Activated CD4-positive, alpha-beta memory T cell treated with anti-CD3 and anti-CD28 coated beads for 36 hours (primary cell): ENCODE measurements at regions not wholly inside any gene's neighbourhood (a gene's known extent, or its start where the extent isn't known, plus 50 kb on each side); places are given as distances from the start of the nearest gene placed in this dataset.

Experiments used
- CTCF ChIA-PET: fragments of 350-600 bp; sonication (Branson Sonifier 250); formaldehyde crosslinking; loops from one replicate; lab custom pipeline; 2021; ENCODE audit warnings: antibody characterized with exemption, inconsistent platforms; lab: Charles Lee
- POLR2A ChIA-PET: fragments of 350-600 bp; sonication (Branson Sonifier 250); formaldehyde crosslinking; loops from one replicate; lab custom pipeline; 2021; ENCODE audit warnings: antibody characterized with exemption; lab: Charles Lee
- DNase-seq: peaks from one replicate; pipeline ENCODE4 v3.0.0-alpha.2; 2020
- H3K27ac Mint-ChIP-seq: one replicate; pipeline ENCODE4 v1.8.0; 2021; ENCODE audit warnings: mixed read lengths
- H3K27me3 Mint-ChIP-seq: one replicate; pipeline ENCODE4 v1.8.0; 2021; ENCODE audit warnings: mixed read lengths
- H3K36me3 Mint-ChIP-seq: one replicate; pipeline ENCODE4 v1.8.0; 2021; ENCODE audit warnings: mixed read lengths
- H3K4me1 Mint-ChIP-seq: one replicate; pipeline ENCODE4 v1.8.0; 2021; ENCODE audit warnings: low read depth, mixed read lengths
- H3K4me3 Mint-ChIP-seq: one replicate; pipeline ENCODE4 v1.8.0; 2021; ENCODE audit warnings: mild to moderate bottlenecking, mixed read lengths
- H3K9me3 Mint-ChIP-seq: one replicate; pipeline ENCODE4 v1.8.0; 2021; ENCODE audit warnings: mixed read lengths
- intact Hi-C: fragments of 100-400 bp; cut with micrococcal nuclease; formaldehyde crosslinking; loops from one replicate; pipeline ENCODE4 v1.15.1; 2023

DNA sequence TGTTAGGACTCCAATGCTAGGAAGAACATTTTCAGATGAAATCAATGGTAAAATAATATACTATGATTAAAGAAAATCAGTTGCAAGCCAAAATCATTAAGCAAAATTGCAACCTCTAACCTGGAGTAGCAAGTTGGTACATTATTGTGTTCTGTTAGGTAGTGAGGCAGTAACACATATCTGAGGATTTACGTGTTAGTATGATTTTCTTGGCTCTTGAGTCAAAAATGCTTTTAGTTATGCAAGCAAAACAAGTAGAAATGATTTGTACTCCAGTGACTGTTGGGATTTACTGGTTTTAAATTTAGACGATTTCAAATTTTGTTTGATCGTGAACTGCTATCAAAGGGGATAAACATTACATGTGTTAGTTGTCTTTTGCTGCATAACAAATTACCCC, 293.0 kb upstream of the BTBD3 start:
- ChIA-PET CTCF (no interaction called here), POLR2A (no interaction called here)
- Mint-ChIP-seq H3K4me1 (no peaks in the 10 kb centered on the region), H3K27ac (no peak overlapping the region), H3K4me3 (no peak overlapping the region), H3K36me3 (no peaks in the 10 kb centered on the region), H3K9me3 (peaks cover 5% of the 10 kb centered on the region), H3K27me3 (no peaks in the 10 kb centered on the region)
- intact Hi-C loops, result no loop called here
- DNase-seq, result no peak

DNA sequence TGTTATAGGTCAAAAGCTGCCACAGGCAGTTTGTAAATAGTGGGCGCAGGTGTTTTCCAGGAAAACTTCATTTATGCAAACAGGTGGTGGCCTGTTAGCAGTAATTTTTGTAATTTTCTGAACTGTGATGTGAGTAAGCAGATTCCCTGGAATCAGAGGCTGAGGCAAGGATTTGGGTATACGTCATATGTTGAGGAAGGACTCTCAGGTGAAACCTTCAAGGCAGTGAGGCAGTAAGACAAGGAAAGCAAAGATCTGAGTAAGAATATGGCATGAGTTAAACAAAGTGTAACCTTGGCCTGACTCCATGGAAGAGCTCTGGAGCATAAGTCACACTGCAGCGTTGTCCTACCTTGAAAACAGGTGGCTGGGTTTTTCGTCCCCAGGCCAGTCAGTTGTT, 291.1 kb upstream of the BTBD3 start:
- POLR2A ChIA-PET, result no interaction called here
- Mint-ChIP-seq H3K4me1 (no peaks in the 10 kb centered on the region), H3K36me3 (no peaks in the 10 kb centered on the region), H3K9me3 (peaks cover 7% of the 10 kb centered on the region), H3K27ac (no peak overlapping the region), H3K4me3 (no peak overlapping the region), H3K27me3 (no peaks in the 10 kb centered on the region)
- intact Hi-C loops, result no loop called here
- DNase-seq, result no peak
- CTCF ChIA-PET, result interaction anchor here (0.5 kb wide), 1 partner anchor 50 kb away, joined by 3 read pairs; no protein-coding TSS in a partner anchor

DNA sequence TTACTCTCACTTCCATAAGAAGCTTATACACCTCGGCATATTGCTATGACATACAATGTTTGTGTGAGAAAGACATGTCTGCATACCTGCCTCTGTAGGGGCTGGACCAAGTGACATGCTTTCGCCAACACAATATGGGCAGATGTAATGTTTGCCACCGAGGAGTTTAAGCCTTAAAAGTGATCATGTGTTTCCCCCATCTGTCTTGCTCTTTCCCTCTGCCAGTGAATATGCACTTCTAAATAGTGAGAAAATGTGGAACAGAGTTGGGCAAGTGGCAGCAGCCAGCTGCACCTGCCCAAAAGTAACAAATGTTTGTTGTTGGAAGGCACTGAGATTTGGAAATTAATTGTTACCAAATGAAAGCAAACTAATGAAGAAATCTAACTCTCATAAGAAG, 274.8 kb upstream of the BTBD3 start:
- CTCF ChIA-PET, result no interaction called here
- DNase-seq, result no peak
- Mint-ChIP-seq H3K4me3 (no peak overlapping the region), H3K27me3 (no peaks in the 10 kb centered on the region), H3K27ac (no peak overlapping the region), H3K4me1 (no peaks in the 10 kb centered on the region), H3K9me3 (peaks cover 17% of the 10 kb centered on the region), H3K36me3 (no peaks in the 10 kb centered on the region)
- intact Hi-C loops, result no loop called here
- POLR2A ChIA-PET, result no interaction called here

DNA sequence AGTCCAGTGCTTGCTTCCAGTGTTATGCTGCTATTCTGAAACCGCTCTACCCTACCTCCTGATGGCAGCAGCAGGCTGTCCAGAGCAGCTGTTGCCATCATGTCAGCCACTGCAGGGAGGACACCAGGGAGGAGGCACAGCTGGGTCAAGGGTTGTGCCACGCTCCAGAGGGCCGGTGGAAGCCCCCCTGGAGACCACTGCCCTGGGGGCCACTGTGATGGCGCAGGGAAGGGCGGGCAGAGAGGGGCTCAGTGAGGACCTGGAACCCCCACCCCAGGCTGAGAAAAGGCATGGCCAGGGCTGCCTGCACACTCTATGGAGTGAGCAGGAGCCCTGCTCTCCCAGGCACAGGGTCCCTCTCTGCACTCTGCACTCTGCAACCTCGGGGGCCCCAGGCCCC, 271.3 kb upstream of the BTBD3 start:
- CTCF ChIA-PET, result interaction anchor here (0.5 kb wide), 1 partner anchor 221 kb away, joined by 3 read pairs; no protein-coding TSS in a partner anchor
- POLR2A ChIA-PET, result no interaction called here
- intact Hi-C loops, result no loop called here
- no peaks in the 10 kb centered on the region for H3K4me1 Mint-ChIP-seq
- no peaks in the 10 kb centered on the region for H3K36me3 Mint-ChIP-seq
- H3K4me3 Mint-ChIP-seq, result no peak overlapping the region
- no peaks in the 10 kb centered on the region for H3K27me3 Mint-ChIP-seq
- no peak overlapping the region for H3K27ac Mint-ChIP-seq
- DNase-seq, result no peak
- peaks cover 12% of the 10 kb centered on the region for H3K9me3 Mint-ChIP-seq

DNA sequence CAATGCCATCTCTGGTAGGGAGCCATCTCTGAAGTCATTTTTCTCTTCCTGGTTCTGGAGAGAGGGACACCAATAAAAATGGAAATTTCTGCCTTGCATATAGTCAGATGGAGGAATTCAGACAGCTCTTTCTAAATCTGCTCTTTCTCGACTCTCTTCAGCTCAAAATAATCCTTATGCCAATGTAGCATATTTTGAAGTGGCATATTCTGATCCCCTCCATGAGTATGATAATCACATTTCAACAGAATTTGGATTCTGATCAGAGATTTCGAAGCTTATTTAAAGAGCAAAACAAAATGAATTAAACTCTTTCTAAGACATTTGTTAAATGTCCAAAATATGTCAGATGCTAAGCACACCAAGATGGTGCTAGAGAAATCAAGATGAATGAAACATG, 267.1 kb upstream of the BTBD3 start:
- CTCF ChIA-PET, result no interaction called here
- intact Hi-C loops, result no loop called here
- no peak overlapping the region for H3K4me3 Mint-ChIP-seq
- no peak for DNase-seq
- no peaks in the 10 kb centered on the region for H3K36me3 Mint-ChIP-seq
- H3K4me1 Mint-ChIP-seq, result no peaks in the 10 kb centered on the region
- H3K9me3 Mint-ChIP-seq, result peaks cover 12% of the 10 kb centered on the region
- no peaks in the 10 kb centered on the region for H3K27me3 Mint-ChIP-seq
- POLR2A ChIA-PET, result no interaction called here
- H3K27ac Mint-ChIP-seq, result no peak overlapping the region

DNA sequence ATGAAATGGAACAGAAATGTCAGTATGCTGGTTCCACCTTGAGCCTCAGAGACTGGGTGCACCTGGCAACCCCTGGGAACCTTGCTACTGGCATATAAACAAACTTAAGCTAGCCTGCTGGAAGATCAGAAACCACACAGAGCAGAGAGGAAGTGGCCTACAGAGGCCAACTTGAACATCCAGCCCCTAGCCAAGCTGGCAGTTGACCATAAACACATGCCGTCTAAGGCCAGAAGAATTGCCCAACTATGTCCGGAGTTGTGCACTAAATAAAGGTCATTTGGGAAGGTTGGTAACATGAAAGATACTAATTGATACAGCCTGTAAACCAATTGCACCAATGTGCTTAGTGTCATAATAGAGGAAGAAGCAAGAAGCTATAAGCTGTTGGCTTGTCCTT, 266.6 kb upstream of the BTBD3 start:
- Mint-ChIP-seq H3K27me3 (no peaks in the 10 kb centered on the region), H3K36me3 (no peaks in the 10 kb centered on the region), H3K9me3 (peaks cover 7% of the 10 kb centered on the region), H3K27ac (no peak overlapping the region), H3K4me3 (no peak overlapping the region), H3K4me1 (no peaks in the 10 kb centered on the region)
- no peak for DNase-seq
- ChIA-PET POLR2A (no interaction called here), CTCF (no interaction called here)
- intact Hi-C loops, result no loop called here

DNA sequence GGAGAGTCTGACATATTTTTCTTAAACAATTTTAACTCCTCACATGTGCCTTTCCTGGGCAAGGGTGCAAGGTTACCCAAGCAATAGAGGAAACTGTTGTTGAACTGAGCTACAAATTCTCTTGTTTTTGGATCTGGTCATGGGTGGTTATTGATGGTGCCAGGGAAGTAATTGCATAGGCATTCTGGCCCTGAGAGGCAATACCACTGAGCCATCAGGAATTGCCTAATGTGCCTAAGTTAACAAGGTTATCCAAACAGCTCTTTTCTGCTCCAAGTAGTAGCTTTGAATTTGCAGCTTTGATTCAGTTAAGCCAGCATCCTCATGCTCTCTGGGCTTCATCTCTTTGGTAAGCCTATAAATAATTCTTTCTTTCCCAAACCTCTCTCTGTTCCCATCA, 266.0 kb upstream of the BTBD3 start:
- intact Hi-C loops, result no loop called here

DNA sequence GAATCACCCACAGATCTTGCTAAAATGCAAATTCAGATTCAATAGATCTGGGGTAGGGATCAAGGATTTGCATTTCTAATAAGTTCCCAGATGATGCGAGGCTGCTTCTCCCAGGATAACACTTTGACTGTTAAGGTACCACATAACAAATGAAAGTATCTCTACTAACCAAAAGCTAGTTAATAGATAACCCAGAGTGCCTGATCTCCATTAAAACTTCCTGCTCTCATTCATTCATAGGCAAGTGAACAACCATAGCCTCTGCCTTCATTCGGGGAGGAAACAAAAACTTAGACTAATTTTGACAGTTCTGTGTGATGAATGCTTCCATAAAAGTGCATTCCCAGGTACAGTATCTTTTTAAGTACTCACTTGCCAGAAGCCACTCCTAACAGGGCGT, 265.6 kb upstream of the BTBD3 start:
- H3K36me3 Mint-ChIP-seq, result no peaks in the 10 kb centered on the region
- ChIA-PET POLR2A (no interaction called here), CTCF (no interaction called here)
- peaks cover 7% of the 10 kb centered on the region for H3K9me3 Mint-ChIP-seq
- intact Hi-C loops, result no loop called here
- H3K4me3 Mint-ChIP-seq, result no peak overlapping the region
- no peaks in the 10 kb centered on the region for H3K4me1 Mint-ChIP-seq
- no peak overlapping the region for H3K27ac Mint-ChIP-seq
- no peak for DNase-seq
- H3K27me3 Mint-ChIP-seq, result no peaks in the 10 kb centered on the region

More for the DNA sequence above, 266.0 kb upstream of the BTBD3 start:
- CTCF ChIA-PET, result no interaction called here
- no peak overlapping the region for H3K4me3 Mint-ChIP-seq
- DNase-seq, result no peak
- POLR2A ChIA-PET, result no interaction called here
- no peaks in the 10 kb centered on the region for H3K36me3 Mint-ChIP-seq
- H3K27ac Mint-ChIP-seq, result no peak overlapping the region
- H3K27me3 Mint-ChIP-seq, result no peaks in the 10 kb centered on the region
- H3K4me1 Mint-ChIP-seq, result no peaks in the 10 kb centered on the region
- peaks cover 7% of the 10 kb centered on the region for H3K9me3 Mint-ChIP-seq

DNA sequence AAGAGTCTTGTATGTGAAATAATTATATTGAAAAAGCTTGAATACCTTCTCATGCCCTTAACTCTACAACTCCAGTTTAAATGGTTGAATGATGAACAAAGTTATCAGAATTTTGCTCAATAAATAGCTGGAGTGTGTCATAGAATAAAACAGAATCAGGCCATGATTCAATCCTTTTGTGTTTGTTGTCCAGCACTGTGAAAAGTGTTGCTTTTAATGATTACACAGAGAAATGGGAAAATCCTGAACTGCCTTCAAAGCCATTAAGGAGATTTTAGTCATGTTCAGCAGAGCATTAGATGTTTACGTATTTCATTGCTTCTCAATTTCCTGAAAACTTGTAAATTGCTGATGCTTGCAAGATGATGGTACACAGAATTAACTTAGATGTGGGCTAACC, 262.9 kb upstream of the BTBD3 start:
- CTCF ChIA-PET, result no interaction called here
- no peaks in the 10 kb centered on the region for H3K27me3 Mint-ChIP-seq
- H3K27ac Mint-ChIP-seq, result no peak overlapping the region
- POLR2A ChIA-PET, result no interaction called here
- no peak for DNase-seq
- H3K36me3 Mint-ChIP-seq, result no peaks in the 10 kb centered on the region
- no peak overlapping the region for H3K4me3 Mint-ChIP-seq
- H3K9me3 Mint-ChIP-seq, result peaks cover 7% of the 10 kb centered on the region
- no peaks in the 10 kb centered on the region for H3K4me1 Mint-ChIP-seq
- intact Hi-C loops, result no loop called here

DNA sequence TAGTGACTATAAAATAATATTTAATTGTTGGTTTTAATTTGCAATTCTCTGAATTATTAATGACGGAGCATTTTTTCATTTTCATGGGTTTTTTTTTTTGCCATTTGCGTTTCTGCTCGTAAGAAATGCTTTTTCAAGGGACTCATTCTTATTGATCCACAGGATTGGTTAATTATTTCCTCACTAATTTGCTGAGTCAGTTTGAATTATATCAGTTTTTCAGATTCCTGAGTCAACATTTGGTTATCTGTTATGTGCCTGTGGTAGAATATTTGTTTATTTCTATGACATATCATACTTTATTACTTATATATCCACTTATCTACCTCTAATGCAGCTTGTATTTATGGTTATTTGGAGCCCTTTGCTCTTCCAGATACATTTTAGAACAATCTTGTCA, 257.0 kb upstream of the BTBD3 start:
- no peaks in the 10 kb centered on the region for H3K4me1 Mint-ChIP-seq
- intact Hi-C loops, result no loop called here
- H3K27me3 Mint-ChIP-seq, result no peaks in the 10 kb centered on the region
- no peaks in the 10 kb centered on the region for H3K36me3 Mint-ChIP-seq
- CTCF ChIA-PET, result no interaction called here
- no peak for DNase-seq
- no peak overlapping the region for H3K27ac Mint-ChIP-seq
- peaks cover 7% of the 10 kb centered on the region for H3K9me3 Mint-ChIP-seq
- no peak overlapping the region for H3K4me3 Mint-ChIP-seq
- POLR2A ChIA-PET, result no interaction called here

DNA sequence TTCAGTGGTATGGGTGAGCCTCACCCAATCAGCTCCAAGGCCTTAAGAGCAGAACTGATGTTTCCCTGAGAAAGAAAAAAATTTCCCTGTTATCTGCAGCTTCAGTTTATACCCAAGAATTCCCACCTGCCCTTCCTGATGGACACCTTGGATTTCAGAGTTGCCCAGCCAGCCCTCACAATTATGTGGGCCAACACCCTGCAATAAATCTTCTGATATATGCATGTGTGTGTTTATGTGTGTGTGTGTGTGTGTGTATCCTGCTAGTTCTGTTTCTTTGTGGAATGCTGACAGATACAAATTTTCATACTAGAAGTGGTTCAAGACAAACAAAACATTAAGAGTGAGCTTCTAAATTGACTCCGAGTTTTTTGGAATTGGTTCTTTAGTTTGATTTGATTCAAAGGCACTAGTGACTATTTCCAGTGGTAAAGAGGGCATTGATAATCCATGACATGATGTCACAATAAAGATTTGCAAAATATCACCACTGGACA, 246.6 kb upstream of the BTBD3 start:
- ChIA-PET POLR2A (no interaction called here), CTCF (no interaction called here)
- H3K27ac Mint-ChIP-seq, result no peak overlapping the region
- H3K36me3 Mint-ChIP-seq, result no peaks in the 10 kb centered on the region
- no peaks in the 10 kb centered on the region for H3K4me1 Mint-ChIP-seq
- H3K9me3 Mint-ChIP-seq, result peaks cover 21% of the 10 kb centered on the region
- H3K27me3 Mint-ChIP-seq, result no peaks in the 10 kb centered on the region
- no peak for DNase-seq
- no peak overlapping the region for H3K4me3 Mint-ChIP-seq
- intact Hi-C loops, result no loop called here

DNA sequence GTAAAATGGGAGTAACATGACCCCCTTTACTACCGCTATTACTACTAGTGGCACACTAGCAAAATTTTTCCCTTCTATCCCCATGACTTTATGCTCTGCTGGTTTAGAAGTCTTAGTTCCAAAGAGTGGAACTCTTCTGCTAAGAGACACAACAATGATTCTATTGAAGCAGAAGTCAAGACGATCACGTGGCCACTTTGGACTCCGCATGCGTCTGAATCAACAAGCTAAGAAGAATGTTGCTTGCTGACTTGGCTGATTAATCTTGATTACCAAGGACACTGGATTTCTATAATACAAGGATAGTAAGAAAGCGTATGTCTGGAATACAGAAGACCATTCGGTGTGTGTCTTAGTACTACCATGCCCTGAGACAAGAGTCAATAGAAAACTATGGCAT, 244.7 kb upstream of the BTBD3 start:
- POLR2A ChIA-PET, result no interaction called here
- intact Hi-C loops, result no loop called here
- H3K27me3 Mint-ChIP-seq, result no peaks in the 10 kb centered on the region
- no peak overlapping the region for H3K27ac Mint-ChIP-seq
- no peak overlapping the region for H3K4me3 Mint-ChIP-seq
- peaks cover 21% of the 10 kb centered on the region for H3K9me3 Mint-ChIP-seq
- no peaks in the 10 kb centered on the region for H3K4me1 Mint-ChIP-seq
- no peaks in the 10 kb centered on the region for H3K36me3 Mint-ChIP-seq
- DNase-seq, result no peak
- CTCF ChIA-PET, result no interaction called here

DNA sequence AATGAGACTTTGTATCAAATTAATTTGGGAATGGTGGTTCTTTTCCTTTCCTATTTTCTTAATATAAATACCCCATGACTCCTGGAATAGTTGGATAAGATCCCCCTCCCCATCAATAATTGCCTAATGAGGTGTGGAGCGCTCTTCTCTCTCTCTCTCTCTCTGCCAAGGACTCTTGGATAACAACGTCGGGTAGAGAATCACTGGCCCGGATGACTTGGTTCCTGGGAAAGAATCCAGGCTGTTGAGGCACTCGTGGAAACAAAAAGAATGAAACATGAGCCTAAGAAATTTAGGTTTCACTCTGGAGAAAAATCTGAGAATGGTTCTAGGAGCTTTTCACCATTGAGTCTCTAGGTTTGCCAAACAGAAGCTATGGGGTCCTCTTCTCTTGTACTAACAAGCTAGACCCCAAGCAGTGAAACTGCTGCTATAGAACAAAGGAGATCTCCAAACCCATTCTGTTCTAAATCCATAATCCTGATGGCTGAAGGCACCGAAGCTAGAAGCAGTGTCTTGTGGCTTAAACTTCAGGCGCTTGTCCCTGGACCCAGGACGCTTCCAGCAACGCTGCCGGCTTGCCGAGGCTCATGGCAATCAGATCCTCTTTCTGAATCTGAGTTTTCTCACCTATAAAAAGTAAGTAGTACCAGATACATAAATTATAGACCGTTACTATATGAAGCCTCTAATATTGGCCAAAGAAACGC, 241.6 kb upstream of the BTBD3 start:
- H3K27ac Mint-ChIP-seq, result no peak overlapping the region
- no peak overlapping the region for H3K4me3 Mint-ChIP-seq
- no peaks in the 10 kb centered on the region for H3K4me1 Mint-ChIP-seq
- H3K36me3 Mint-ChIP-seq, result no peaks in the 10 kb centered on the region
- H3K27me3 Mint-ChIP-seq, result no peaks in the 10 kb centered on the region
- ChIA-PET CTCF (no interaction called here), POLR2A (no interaction called here)
- no peak for DNase-seq
- intact Hi-C loops, result no loop called here
- peaks cover 13% of the 10 kb centered on the region for H3K9me3 Mint-ChIP-seq
